ENCODE measurements at regions not wholly inside any gene's neighbourhood (a gene's known extent, or its start where the extent isn't known, plus 50 kb on each side); places are given as distances from the start of the nearest gene placed in this dataset.

DNA sequence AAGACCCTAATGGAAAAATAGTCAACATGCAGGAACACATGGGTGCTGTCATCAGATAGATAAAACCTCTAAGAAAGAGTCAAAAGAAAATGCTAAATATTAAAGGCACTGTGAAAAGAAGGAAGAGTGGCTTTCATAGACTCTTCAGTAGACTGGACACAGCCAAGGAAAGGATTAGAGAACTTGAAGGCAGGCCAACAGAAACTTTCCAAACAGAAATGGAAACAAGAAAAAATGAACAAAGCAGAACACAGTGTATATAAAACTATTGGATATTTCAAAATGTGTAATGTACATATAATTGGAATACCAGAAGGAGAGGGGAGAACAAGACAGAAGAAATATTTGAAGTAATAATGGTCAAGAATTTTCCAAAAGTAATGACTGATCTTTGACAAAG is 431.9 kb downstream of the MATN1 start:
- intact Hi-C loops (cut with DNase I): no loop called here
- DNase-seq (ENCODE audit: low spot score) (no peak), ATAC-seq (no peak)

GRCh38 chr1:30290581-30290980 is 432.8 kb downstream of the MATN1 start:
- DNase-seq (ENCODE audit: low spot score) (peak; percentile 52), ATAC-seq (no peak)
- intact Hi-C loops (cut with DNase I): no loop called here

GRCh38 chr1:30287976-30288375 is 435.4 kb downstream of the MATN1 start:
- no peak for ATAC-seq

DNA sequence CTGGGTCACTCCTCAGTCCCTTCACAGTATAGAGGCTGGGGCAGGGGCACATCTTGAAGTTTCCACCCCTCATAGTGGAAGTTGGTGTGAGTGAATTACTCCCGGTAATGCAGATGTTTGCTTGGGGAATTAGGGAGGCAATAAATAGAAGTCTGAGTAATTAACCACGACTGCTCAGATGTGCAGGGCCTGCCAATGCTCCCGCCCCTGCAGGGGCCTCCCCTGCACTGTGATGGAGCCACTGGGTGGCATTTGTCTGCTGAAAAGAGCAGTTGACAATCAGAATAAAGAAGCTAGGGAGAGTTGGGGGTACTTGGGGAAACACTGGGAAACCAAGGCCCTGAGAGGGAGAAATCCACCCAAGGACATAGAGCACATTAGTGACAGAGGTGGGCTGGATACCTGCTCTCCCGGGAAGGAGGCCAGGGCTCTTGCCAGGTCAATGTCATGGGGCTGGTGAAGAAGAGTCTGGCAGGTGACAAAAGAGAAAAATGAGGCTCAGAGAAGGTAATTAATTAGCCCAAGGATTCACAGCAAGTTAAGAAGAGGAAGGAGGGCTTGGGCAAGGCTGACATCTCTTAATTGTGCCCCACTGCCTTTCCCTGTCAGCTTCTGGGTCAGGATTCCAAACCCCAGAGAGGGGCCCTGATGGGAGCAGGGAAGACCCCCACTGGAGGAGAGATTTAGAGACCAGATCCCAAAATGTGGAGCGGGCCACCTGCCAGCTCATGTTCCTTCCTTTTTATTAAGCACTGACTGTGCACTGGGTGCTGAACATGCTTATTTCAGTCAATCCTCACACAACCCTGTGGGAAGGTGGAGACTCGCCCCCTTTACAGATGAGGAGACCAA is 436.2 kb downstream of the MATN1 start:
- DNase-seq (ENCODE audit: low spot score) (peak; percentile 17), ATAC-seq (no peak)
- intact Hi-C loops (cut with DNase I): no loop called here

More at GRCh38 chr1:30287976-30288375, 435.4 kb downstream of the MATN1 start:
- intact Hi-C loops (cut with DNase I): no loop called here
- peak; percentile 18 for DNase-seq (ENCODE audit: low spot score)

DNA sequence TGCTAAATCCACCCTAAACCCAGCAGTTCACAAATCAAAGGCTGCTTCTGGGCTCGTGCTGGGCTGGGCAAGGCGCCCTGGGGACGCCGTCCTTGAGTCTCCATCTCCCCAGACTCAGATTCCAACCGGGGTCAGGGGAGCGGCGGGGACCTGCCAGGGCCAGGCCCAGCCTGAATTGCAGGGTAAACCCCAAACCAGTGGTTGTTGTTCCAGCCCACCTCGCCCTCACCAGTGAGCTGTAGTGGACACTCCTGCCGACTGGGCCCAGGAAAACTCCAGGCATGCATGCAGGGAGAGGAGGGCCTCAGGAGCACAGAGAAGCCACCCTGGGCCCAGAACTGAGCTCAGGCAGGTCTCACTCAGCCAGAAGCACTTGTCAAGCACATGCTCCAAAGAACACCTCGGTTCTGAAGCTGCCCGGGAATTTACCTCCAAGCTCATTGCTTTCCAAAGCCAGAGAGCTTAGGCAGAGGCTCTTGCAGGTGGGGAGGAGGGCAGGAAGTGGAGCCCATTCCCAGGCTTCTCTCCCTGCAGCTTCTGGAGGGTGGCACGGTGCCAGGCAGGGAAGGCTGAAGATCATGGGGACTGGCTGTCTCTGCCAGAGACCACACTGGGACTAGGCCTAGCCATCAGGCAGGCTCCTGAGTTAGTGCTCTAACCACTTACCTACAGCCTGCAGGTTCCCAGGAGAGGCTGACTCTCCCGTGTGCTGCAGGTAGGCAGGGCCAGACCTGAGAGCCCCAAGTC is 437.0 kb downstream of the MATN1 start:
- DNase-seq (ENCODE audit: low spot score) (peak; percentile 52), ATAC-seq (no peak)
- intact Hi-C loops (cut with DNase I): no loop called here

DNA sequence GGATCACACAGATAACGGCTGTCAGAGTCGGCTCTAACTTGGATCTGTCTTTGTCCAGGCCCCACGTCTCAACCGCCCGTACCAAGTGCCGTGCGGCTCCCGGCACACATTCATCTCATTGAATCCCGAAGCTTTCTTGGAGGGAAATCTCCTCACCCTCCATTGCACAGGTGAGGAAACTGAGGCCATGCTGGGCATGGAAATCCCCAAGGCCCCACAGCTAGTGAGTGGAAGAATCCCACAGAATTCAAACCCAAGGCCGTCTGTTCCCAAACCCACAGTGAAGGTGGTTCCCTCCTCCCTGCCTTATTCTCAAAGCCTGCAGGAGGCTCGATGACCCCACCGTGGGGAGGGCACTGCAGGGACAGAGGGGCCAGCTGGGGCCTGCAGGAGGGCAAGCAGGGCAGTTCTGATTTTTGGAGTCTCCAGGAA is 437.9 kb downstream of the MATN1 start:
- DNase-seq (ENCODE audit: low spot score) (peak; percentile 31), ATAC-seq (no peak)
- intact Hi-C loops (cut with DNase I): no loop called here

DNA sequence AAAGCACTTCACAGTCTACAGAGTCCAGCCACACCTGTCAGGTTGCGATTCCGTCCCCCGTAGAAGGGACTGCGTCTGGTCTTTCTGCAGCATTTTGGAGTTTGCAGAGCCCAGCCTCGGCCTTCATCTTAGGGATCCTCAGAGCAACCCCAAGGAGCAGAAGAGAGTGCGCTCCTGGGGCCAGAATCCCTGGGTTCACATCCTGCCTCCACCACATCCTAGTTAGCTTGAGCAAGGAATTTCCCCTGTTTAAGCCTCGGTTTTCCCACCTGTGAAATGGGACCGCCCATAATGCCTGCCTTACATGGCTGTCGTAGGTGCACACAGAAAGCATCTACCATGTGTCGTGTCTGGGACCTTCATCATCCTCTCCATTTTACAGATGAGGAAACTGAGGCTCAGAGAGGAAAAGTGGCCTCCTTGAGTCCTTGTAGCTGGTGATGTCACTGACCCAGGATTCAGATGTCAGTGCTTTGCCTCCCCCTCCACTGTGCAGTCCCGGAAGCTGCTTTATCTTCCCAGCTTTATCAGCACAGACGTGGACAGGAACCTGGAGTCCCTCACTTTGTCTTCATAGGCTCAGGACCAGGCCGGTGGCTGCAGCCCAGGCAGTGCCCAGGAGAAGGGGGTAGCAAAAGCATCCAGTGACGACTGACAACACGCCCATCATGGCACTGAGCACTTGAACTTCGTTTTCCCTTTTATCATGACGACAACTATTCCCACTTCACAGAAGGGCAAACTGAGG is 438.5 kb downstream of the MATN1 start:
- ATAC-seq (no peak), DNase-seq (ENCODE audit: low spot score) (no peak)
- intact Hi-C loops (cut with DNase I): no loop called here

DNA sequence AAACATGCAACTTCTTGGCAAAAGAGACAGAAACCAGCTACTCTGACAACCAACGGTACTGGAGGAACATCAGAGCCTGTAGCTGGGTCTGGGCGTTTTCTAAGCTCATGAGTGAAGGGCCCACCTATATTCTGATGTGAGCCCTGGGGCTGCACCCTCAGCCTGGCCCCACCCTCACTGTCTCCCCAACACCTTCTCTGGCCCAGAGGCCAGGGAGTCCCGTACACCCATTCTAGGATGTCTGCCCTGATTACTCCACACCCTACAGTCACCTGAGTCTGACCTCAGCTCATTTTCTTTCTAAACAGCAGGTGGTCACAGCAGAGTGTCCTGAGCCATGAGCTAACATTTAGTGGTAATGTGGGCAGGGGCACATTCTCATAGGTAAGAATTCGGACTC is 439.2 kb downstream of the MATN1 start:
- intact Hi-C loops (cut with DNase I): no loop called here
- DNase-seq (ENCODE audit: low spot score) (no peak), ATAC-seq (no peak)

DNA sequence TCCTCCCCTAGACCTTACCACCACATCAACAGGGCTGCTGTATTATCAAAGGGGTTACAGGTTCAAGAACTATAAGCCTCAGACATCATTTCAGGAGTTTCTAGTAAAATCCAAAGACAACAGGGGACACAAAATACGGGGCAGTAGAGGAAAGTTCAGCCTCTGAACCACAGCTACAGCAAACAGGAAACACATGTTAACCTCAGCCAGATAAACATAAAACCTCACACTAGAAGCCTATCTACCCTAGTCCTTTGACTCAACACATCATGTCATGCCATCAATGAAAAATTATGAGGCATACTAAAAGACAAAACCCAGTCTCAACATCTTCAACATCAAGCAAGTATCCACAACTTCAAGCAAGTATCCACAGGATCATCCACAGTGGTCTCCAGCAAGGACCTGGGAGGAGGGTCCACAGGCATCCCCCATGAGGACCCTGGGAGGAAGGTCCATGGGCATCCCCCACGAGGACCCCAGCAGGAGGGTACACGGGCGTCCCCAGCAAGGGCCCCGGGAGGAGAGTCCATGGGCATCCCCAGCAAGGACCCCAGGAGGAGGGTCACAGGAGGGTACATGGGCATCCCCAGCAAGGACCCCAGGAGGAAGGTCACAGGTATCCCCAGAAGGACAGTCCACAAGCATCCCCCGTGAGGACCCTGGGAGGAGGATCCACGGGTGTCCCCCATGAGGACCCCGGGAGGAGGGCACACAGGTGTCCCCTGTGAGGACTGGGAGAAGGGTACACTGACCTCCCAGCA is 440.0 kb downstream of the MATN1 start:
- intact Hi-C loops (cut with DNase I): no loop called here
- DNase-seq (ENCODE audit: low spot score): peak; percentile 38

GRCh38 chr1:30280572-30280971 is 442.8 kb downstream of the MATN1 start:
- ATAC-seq: no peak
- DNase-seq (ENCODE audit: low spot score): no peak
- intact Hi-C loops (cut with DNase I): no loop called here

More for the DNA sequence above, 440.0 kb downstream of the MATN1 start:
- ATAC-seq: peak; percentile 22

GRCh38 chr1:30277911-30278310 is 445.5 kb downstream of the MATN1 start:
- ATAC-seq (no peak), DNase-seq (ENCODE audit: low spot score) (no peak)
- intact Hi-C loops (cut with DNase I): loop anchor here (1.0 kb wide), 1 partner anchor 49 kb away; no protein-coding TSS in a partner anchor

GRCh38 chr1:30277415-30277814 is 446.0 kb downstream of the MATN1 start:
- intact Hi-C loops (cut with DNase I): no loop called here
- DNase-seq (ENCODE audit: low spot score): no peak
- ATAC-seq: no peak

DNA sequence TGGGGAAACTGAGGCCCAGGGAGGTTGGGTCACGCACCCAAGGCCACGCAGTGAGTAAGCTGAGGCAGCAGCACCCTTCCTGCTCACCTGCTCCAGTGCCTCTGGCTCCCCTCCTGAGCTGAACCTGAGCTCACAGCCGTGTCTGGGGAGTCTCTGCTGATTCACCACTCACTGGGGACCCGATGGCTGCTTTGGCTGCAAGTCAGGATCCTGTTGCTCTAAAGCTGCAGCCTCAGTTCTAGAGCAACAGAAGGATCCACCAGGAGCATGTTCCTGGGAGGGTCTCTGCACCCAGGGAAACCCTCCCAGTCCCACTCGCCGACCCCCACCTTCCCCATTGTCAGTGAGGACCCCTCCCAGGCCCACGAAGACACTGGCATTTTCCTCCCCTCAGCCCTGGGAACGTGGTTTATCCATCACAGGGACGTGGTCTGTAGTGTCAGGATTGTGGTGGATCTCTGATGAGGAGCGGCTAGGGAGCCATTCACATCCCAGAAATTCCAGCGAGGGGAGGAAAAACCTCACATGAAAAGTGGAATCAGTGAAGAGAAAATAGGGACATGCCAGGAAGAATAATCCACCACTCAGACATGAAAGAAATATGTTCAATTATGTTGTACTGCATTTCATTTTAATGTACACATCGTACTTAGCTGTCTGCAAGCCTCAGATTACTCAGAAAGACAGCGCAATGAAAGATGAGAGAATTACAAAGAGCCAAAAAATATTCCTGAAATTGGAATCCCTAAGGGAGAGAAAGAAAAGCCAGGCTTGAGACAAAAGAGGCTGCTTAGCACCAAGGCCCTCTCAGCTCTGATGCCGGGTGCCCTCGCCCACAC is 447.2 kb downstream of the MATN1 start:
- DNase-seq (ENCODE audit: low spot score) (no peak), ATAC-seq (no peak)
- intact Hi-C loops (cut with DNase I): no loop called here

DNA sequence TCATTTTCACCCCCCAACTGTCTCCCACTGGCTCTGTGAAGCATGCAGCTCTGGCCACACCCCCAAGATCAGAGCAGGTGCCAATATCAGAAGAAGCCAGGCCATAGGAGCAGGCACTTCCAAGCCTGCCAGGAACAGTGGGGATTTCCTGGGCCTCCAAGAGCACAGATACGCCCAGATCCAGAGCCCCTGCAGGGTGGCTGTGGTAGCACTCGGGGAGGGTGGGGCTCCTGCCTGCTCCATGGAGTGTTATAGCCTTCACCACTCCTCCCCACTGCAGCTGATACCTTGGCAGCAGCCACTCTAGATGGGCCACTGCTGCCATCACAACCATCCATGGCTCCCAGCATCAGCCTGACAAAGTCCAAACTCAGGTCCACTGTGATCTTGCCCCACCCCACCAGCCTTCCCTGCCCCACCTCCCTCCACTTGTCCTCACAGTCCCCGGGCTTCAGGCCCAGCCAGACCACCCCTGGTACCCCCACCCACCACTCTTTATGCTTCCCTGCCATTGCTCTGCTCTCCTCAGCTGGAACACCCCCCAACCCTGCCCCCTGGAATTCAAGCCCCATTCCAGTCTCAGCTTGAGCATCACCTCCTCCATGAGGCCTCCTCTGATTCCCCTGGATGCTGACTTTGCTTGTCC is 448.3 kb downstream of the MATN1 start:
- no peak for ATAC-seq
- intact Hi-C loops (cut with DNase I): no loop called here
- DNase-seq (ENCODE audit: low spot score): no peak

DNA sequence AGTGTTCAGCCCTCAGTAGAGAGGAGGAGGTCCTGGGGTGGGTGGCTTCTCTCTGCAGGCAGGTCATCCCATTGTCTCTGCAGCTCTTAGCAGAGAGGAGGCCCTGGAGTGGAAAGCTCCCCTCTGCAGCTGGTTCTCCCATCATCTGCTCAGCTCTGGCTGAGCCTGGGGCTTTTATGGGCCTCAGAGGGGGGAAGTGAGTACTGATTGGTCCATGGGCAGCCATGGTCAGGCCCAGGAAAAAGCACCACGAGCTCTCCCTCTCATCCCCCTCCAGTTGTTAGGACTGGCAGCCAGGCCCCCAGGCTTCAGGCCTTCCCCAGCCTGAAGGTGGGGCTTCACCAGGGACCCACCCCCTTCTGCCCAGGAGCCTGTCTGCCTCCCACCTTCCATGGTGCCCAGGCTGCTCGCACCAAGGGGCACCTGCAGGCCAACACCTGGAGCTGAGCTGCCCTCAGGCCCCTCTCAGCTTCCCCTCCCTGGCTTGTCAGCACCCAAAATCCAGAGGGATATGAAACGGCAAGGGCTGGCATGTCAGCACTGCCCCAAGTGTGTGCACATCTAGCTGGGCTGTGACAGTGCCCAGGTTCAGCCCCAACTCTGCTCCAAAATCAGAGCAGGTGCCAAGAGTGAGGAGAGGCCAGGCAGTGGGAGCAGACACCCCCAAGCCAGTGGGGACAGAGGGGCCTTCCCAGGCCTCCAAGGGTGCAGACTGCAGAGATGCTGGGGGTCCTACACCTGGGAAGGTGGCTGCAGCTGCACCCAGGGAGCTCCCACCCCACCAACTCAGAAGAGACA is 449.0 kb downstream of the MATN1 start:
- DNase-seq (ENCODE audit: low spot score) (no peak), ATAC-seq (no peak)
- intact Hi-C loops (cut with DNase I): no loop called here

DNA sequence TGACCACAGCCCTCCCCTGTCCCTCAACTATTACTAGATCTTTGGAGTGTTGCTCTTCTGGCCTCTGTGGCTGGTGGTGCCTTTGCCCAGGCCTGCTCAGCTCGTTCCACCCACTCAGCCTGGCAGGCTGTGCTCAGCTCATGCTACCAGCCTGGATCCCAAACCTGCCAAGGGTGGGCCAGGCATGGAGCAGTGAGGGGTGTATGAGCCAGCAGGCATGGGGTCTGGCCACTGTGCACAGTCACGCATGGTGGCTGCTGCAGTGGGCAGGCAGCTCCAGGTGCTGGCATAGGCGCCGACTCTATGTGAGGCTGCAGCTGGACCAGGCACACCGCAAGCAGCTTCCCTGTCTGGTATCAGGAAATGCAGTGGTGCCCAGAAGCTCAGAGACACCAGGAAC is 449.9 kb downstream of the MATN1 start:
- no peak for ATAC-seq

DNA sequence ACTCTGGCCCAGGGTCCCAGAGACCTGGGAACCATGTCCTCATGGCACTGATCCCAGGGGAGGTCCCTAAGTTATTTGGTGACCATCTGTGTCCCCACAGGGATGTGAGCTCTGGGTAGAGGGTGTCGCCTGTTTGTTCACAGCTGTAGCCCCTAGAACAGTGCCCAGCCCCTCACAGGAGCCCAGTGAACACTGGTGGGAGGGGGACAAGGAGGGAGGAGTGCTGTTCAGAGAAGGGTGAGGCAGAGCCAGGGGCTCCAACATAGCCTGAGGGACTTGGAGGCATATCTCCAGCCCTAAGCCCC is 450.4 kb downstream of the MATN1 start:
- intact Hi-C loops (cut with DNase I): no loop called here
- ATAC-seq (no peak), DNase-seq (ENCODE audit: low spot score) (no peak)

More for the DNA sequence above, 449.9 kb downstream of the MATN1 start:
- intact Hi-C loops (cut with DNase I): no loop called here
- no peak for DNase-seq (ENCODE audit: low spot score)

Measured in sciatic nerve (tissue), 2 donors.